ENCODE measurements at regions not wholly inside any gene's neighbourhood (a gene's known extent, or its start where the extent isn't known, plus 50 kb on each side); places are given as distances from the start of the nearest gene placed in this dataset.
"Not testable (repeated sequence)": the region's sequence is repeated elsewhere in the genome, so short reads cannot be mapped to it uniquely, and the experiment has no call there.

- no peak for DNase-seq (ENCODE audit: low read depth in 2 of 3, low spot score in 1 of 3)
Measured at GRCh38 chr2:236981701-236982485, 103.8 kb upstream of the COPS8 start.

- no peak for DNase-seq (ENCODE audit: low read depth in 2 of 3, low spot score in 1 of 3)
Measured at GRCh38 chr2:236982693-236983455, 102.8 kb upstream of the COPS8 start.

- DNase-seq (ENCODE audit: low read depth in 2 of 3, low spot score in 1 of 3): no peak
Measured at GRCh38 chr2:236984046-236984445, 101.6 kb upstream of the COPS8 start.

- DNase-seq (ENCODE audit: low read depth in 2 of 3, low spot score in 1 of 3): no peak
Measured at GRCh38 chr2:236985761-236986339, 99.8 kb upstream of the COPS8 start.

- DNase-seq (ENCODE audit: low read depth in 2 of 3, low spot score in 1 of 3): no peak
Measured at GRCh38 chr2:236986524-236987330, 99.0 kb upstream of the COPS8 start.

GRCh38 chr2:236988216-236988615 is 97.5 kb upstream of the COPS8 start:
- DNase-seq (ENCODE audit: low read depth in 2 of 3, low spot score in 1 of 3): no peak

GRCh38 chr2:236988690-236989624 is 96.7 kb upstream of the COPS8 start:
- no peak for DNase-seq (ENCODE audit: low read depth in 2 of 3, low spot score in 1 of 3)

- DNase-seq (ENCODE audit: low read depth in 2 of 3, low spot score in 1 of 3): no peak
Measured at GRCh38 chr2:236990552-236990951, 95.1 kb upstream of the COPS8 start.

- no peak for DNase-seq (ENCODE audit: low read depth in 2 of 3, low spot score in 1 of 3)
Measured at GRCh38 chr2:236991874-236992273, 93.8 kb upstream of the COPS8 start.

- no peak for DNase-seq (ENCODE audit: low read depth in 2 of 3, low spot score in 1 of 3)
Measured at GRCh38 chr2:236993286-236993685, 92.4 kb upstream of the COPS8 start.

- no peak for DNase-seq (ENCODE audit: low read depth in 2 of 3, low spot score in 1 of 3)
Measured at GRCh38 chr2:236994361-236994760, 91.3 kb upstream of the COPS8 start.

GRCh38 chr2:236997069-236997715 is 88.5 kb upstream of the COPS8 start:
- DNase-seq (ENCODE audit: low read depth in 2 of 3, low spot score in 1 of 3): no peak

- DNase-seq (ENCODE audit: low read depth in 2 of 3, low spot score in 1 of 3): no peak
Measured at GRCh38 chr2:236998236-236998635, 87.5 kb upstream of the COPS8 start.

- DNase-seq (ENCODE audit: low read depth in 2 of 3, low spot score in 1 of 3): no peak
Measured at GRCh38 chr2:236998758-236999157, 86.9 kb upstream of the COPS8 start.

- no peak for DNase-seq (ENCODE audit: low read depth in 2 of 3, low spot score in 1 of 3)
Measured at GRCh38 chr2:237000481-237000880, 85.2 kb upstream of the COPS8 start.

GRCh38 chr2:237005341-237005740 is 80.3 kb upstream of the COPS8 start:
- DNase-seq (ENCODE audit: low read depth in 2 of 3, low spot score in 1 of 3): not testable (repeated sequence)

GRCh38 chr2:237011206-237011795 is 74.4 kb upstream of the COPS8 start:
- DNase-seq (ENCODE audit: low read depth in 2 of 3, low spot score in 1 of 3): no peak

GRCh38 chr2:237012004-237012403 is 73.7 kb upstream of the COPS8 start:
- DNase-seq (ENCODE audit: low read depth in 2 of 3, low spot score in 1 of 3): no peak

- no peak for DNase-seq (ENCODE audit: low read depth in 2 of 3, low spot score in 1 of 3)
Measured at GRCh38 chr2:237012577-237013267, 73.0 kb upstream of the COPS8 start.

Measured in stimulated activated CD4-positive, alpha-beta T cell treated with anti-CD3 and anti-CD28 coated beads, Interleukin-12 subunit alpha, Interleukin-12 subunit beta, amount 100 ng/mL, for 48 hours (primary cell).